Peyer's patch (tissue), 4 donors: ENCODE measurements at regions not wholly inside any gene's neighbourhood (a gene's known extent, or its start where the extent isn't known, plus 50 kb on each side); places are given as distances from the start of the nearest gene placed in this dataset.
"Not testable (repeated sequence)": the region's sequence is repeated elsewhere in the genome, so short reads cannot be mapped to it uniquely, and the experiment has no call there.

ENCODE experiments used
- DNase-seq, 3 donors: peaks; one replicate each; pipeline ENCODE4 v3.0.0-alpha.2; 2017 to 2019
- H3K27ac ChIP-seq, 4 donors: fragments of 200-600 bp; sonication (generic); one replicate each; pipeline ENCODE4 v1.5.1; 2016 to 2019
- H3K27me3 ChIP-seq, 2 donors: fragments of 200-600 bp; sonication (generic); one replicate each; pipeline ENCODE4 v1.5.1; 2019
- H3K36me3 ChIP-seq, 3 donors: fragments of 200-600 bp; sonication (generic); one replicate each; pipeline ENCODE4 v1.5.1; 2016 to 2019
- H3K4me1 ChIP-seq, 4 donors: fragments of 200-600 bp; sonication (generic); one replicate each; pipeline ENCODE4 v1.5.1; 2016 to 2019
- H3K4me3 ChIP-seq, 4 donors: fragments of 200-600 bp; sonication (generic); 1 replicate in 3 of 4; 2 replicates in 1 of 4; pipeline ENCODE4 v1.5.1; 2016 to 2019; ENCODE audit warnings: mild to moderate bottlenecking in 1 of 4
- H3K9me3 ChIP-seq, 4 donors: fragments of 200-600 bp; sonication (generic); one replicate each; pipeline ENCODE4 v1.5.1; 2016 to 2019; ENCODE audit warnings: mild to moderate bottlenecking in 1 of 4
- CTCF ChIP-seq, 6 experiments: fragments of 450-650 bp in 4 of 6; fragments of 200-600 bp in 2 of 6; sonication (generic) in 1 of 6; IDR thresholded peaks; one replicate each; pipeline ENCODE4 v1.5.1; 2017 to 2019; ENCODE audit warnings: antibody characterized with exemption in 6 of 6, mild to moderate bottlenecking in 3 of 6, moderate library complexity in 1 of 6
- POLR2A ChIP-seq, 2 donors: fragments of 450-650 bp; IDR thresholded peaks; one replicate each; pipeline ENCODE4 v1.5.1; 2017; ENCODE audit warnings: antibody characterized with exemption in 2 of 2, mild to moderate bottlenecking in 2 of 2, moderate library complexity in 2 of 2

GRCh38 chr10:128577958-128578750, 451.9 kb upstream of the MKI67 start:
- Histone ChIP-seq H3K36me3 (no peaks in the 10 kb centered on the region), H3K27me3 (no peaks in the 10 kb centered on the region), H3K4me3 (no peak overlapping the region), H3K27ac (no peak overlapping the region), H3K9me3 (no peaks in the 10 kb centered on the region), H3K4me1 (no peaks in the 10 kb centered on the region)
- no peak for DNase-seq
- TF ChIP-seq POLR2A (IDR thresholded peaks at IDR 0.05) = no peak
- no peak for TF ChIP-seq CTCF (IDR thresholded peaks at IDR 0.05)

- Histone ChIP-seq H3K36me3 (no peaks in the 10 kb centered on the region), H3K27ac (no peak overlapping the region), H3K27me3 (no peaks in the 10 kb centered on the region), H3K9me3 (no peaks in the 10 kb centered on the region), H3K4me3 (no peak overlapping the region), H3K4me1 (no peaks in the 10 kb centered on the region)
- TF ChIP-seq CTCF (IDR thresholded peaks at IDR 0.05) (no peak), POLR2A (IDR thresholded peaks at IDR 0.05) (no peak)
- DNase-seq = no peak
Measured at GRCh38 chr10:128578766-128579165, 452.5 kb upstream of the MKI67 start.

GRCh38 chr10:128579280-128579865, 453.1 kb upstream of the MKI67 start:
- Histone ChIP-seq H3K27ac (no peak overlapping the region), H3K4me3 (no peak overlapping the region), H3K27me3 (no peaks in the 10 kb centered on the region), H3K36me3 (no peaks in the 10 kb centered on the region), H3K4me1 (no peaks in the 10 kb centered on the region), H3K9me3 (no peaks in the 10 kb centered on the region)
- no peak for DNase-seq
- no peak for TF ChIP-seq CTCF (IDR thresholded peaks at IDR 0.05)
- no peak for TF ChIP-seq POLR2A (IDR thresholded peaks at IDR 0.05)

- no peak overlapping the region for H3K27ac ChIP-seq
- DNase-seq = no peak
- H3K27me3 ChIP-seq = no peaks in the 10 kb centered on the region
- H3K4me1 ChIP-seq = no peaks in the 10 kb centered on the region
- no peaks in the 10 kb centered on the region for H3K36me3 ChIP-seq
- TF ChIP-seq CTCF (IDR thresholded peaks at IDR 0.05) (no peak), POLR2A (IDR thresholded peaks at IDR 0.05) (no peak)
- no peak overlapping the region for H3K4me3 ChIP-seq
- no peaks in the 10 kb centered on the region for H3K9me3 ChIP-seq
Measured at GRCh38 chr10:128579901-128580300, 453.7 kb upstream of the MKI67 start.

- H3K27ac ChIP-seq, H3K4me1 ChIP-seq, DNase-seq, H3K9me3 ChIP-seq, H3K4me3 ChIP-seq, H3K36me3 ChIP-seq, H3K27me3 ChIP-seq: not testable (repeated sequence)
Measured at GRCh38 chr10:128583125-128583524, 456.9 kb upstream of the MKI67 start.

GRCh38 chr10:128586599-128586998, 460.4 kb upstream of the MKI67 start:
- not testable (repeated sequence) for H3K4me1 ChIP-seq, H3K9me3 ChIP-seq, DNase-seq, H3K4me3 ChIP-seq, H3K36me3 ChIP-seq, H3K27ac ChIP-seq, H3K27me3 ChIP-seq
